H1 (cell line): ENCODE measurements at regions not wholly inside any gene's neighbourhood (a gene's known extent, or its start where the extent isn't known, plus 50 kb on each side); places are given as distances from the start of the nearest gene placed in this dataset.

Experiments used
- CTCF ChIA-PET: fragments of 300-600 bp; sonication (Branson Sonifier 250); formaldehyde crosslinking; loops from one replicate; lab custom pipeline; 2021; ENCODE audit not compliant: partially characterized antibody; lab: Charles Lee
- POLR2A ChIA-PET: fragments of 300-600 bp; sonication (Branson Sonifier 250); formaldehyde crosslinking; loops from one replicate; lab custom pipeline; 2021; ENCODE audit warnings: inconsistent platforms; ENCODE audit not compliant: partially characterized antibody; lab: Charles Lee
- DNase-seq, 2 experiments: peaks; one replicate each; pipeline versions ENCODE4 v3.0.0 to v3.0.0-alpha.2; 2010 to 2022; ENCODE audit warnings: low spot score in 2 of 2, low read depth in 1 of 2, mixed read lengths in 1 of 2
- FAIRE-seq: peaks from 2 replicates; lab custom pipeline; 2011; peaks lifted over from hg19 to GRCh38; lab: Jason Lieb, UNC
- H2AFZ ChIP-seq: 2 replicates; pipeline ENCODE4 v1.8.1; 2012; ENCODE audit warnings: low read length, inconsistent platforms
- H2AK5ac ChIP-seq: 2 replicates; pipeline ENCODE4 v1.6.1; 2013; ENCODE audit warnings: low read depth, low read length
- H2BK120ac ChIP-seq: replicated peaks from 2 replicates; pipeline ENCODE3; 2013; ENCODE audit warnings: low read depth, low read length, inconsistent platforms
- H2BK12ac ChIP-seq: 2 replicates; pipeline ENCODE4 v1.6.1; 2013; ENCODE audit warnings: low read depth, low read length
- H2BK15ac ChIP-seq: 2 replicates; pipeline ENCODE4 v1.6.1; 2013; ENCODE audit warnings: low read length
- H2BK20ac ChIP-seq: 2 replicates; pipeline ENCODE4 v1.6.1; 2013; ENCODE audit warnings: low read length
- H2BK5ac ChIP-seq: 2 replicates; pipeline ENCODE4 v1.6.1; 2013; ENCODE audit warnings: low read depth, low read length
- H3K14ac ChIP-seq: 2 replicates; pipeline ENCODE4 v1.6.1; 2013; ENCODE audit warnings: inconsistent platforms; ENCODE audit not compliant: insufficient read length
- H3K18ac ChIP-seq: 2 replicates; pipeline ENCODE4 v1.6.1; 2013; ENCODE audit warnings: low read length; ENCODE audit errors: extremely low read depth
- H3K23ac ChIP-seq: 2 replicates; pipeline ENCODE4 v1.6.1; 2013; ENCODE audit warnings: inconsistent platforms; ENCODE audit not compliant: insufficient read length
- H3K23me2 ChIP-seq: 2 replicates; pipeline ENCODE4 v1.6.1; 2013; ENCODE audit warnings: low read depth, low read length
- H3K27ac ChIP-seq: 2 replicates; pipeline ENCODE4 v1.6.1; 2011; ENCODE audit warnings: low read depth, low read length, inconsistent platforms
- H3K27me3 ChIP-seq, 4 experiments: replicated peaks in 1 of 4; 1 replicate in 1 of 4; 2 replicates in 3 of 4; pipeline versions ENCODE4 v1.6.1 to v1.8.1; 2011 to 2013; ENCODE audit warnings: low read length in 3 of 4, mild to moderate bottlenecking in 3 of 4, inconsistent platforms in 2 of 4, mixed read lengths in 2 of 4, moderate library complexity in 1 of 4; ENCODE audit not compliant: control insufficient read depth in 3 of 4, insufficient read depth in 3 of 4; ENCODE audit errors: extremely low read depth in 1 of 4
- H3K36me3 ChIP-seq, 4 experiments: 2 replicates each; pipeline versions ENCODE4 v1.6.1 to v1.8.1; 2011 to 2013; ENCODE audit warnings: mild to moderate bottlenecking in 4 of 4, low read length in 3 of 4, moderate library complexity in 2 of 4, control low read depth in 1 of 4, inconsistent platforms in 1 of 4; ENCODE audit not compliant: insufficient read depth in 4 of 4, control insufficient read depth in 2 of 4
- H3K4ac ChIP-seq: replicated peaks from 2 replicates; pipeline ENCODE3; 2013; ENCODE audit warnings: low read length, low read depth, mixed read lengths, inconsistent platforms; ENCODE audit not compliant: insufficient read length
- H3K4me1 ChIP-seq, 4 experiments: replicated peaks in 1 of 4; 1 replicate in 1 of 4; 2 replicates in 3 of 4; pipeline versions ENCODE4 v1.6.1 to v1.8.1; 2011 to 2013; ENCODE audit warnings: low read length in 3 of 4, inconsistent platforms in 2 of 4, mixed read lengths in 1 of 4; ENCODE audit not compliant: insufficient read depth in 4 of 4, control insufficient read depth in 3 of 4
- H3K4me2 ChIP-seq, 2 experiments: 2 replicates each; pipeline versions ENCODE4 v1.6.1 to v1.8.1; 2011 to 2013; ENCODE audit warnings: low read depth in 2 of 2, low read length in 2 of 2, control low read depth in 1 of 2, inconsistent platforms in 1 of 2, mild to moderate bottlenecking in 1 of 2; ENCODE audit not compliant: insufficient read depth in 1 of 2
- H3K4me3 ChIP-seq, 4 experiments: fragments of 200-600, 300-600 bp in 1 of 4; sonication (generic), shearing (Covaris generic), sonication (Bioruptor Twin) in 1 of 4; 2 replicates each; pipeline versions ENCODE4 v1.5.1 to v1.8.1; 2011 to 2016; ENCODE audit warnings: low read length in 4 of 4, low read depth in 3 of 4, control low read depth in 2 of 4, inconsistent platforms in 2 of 4, mild to moderate bottlenecking in 2 of 4, mixed read lengths in 1 of 4, moderate library complexity in 1 of 4; ENCODE audit not compliant: insufficient read depth in 2 of 4; ENCODE audit errors: extremely low read depth in 1 of 4
- H3K56ac ChIP-seq: replicated peaks from 2 replicates; pipeline ENCODE3; 2013; ENCODE audit warnings: low read depth, mild to moderate bottlenecking, mixed read lengths, low read length, inconsistent platforms; ENCODE audit not compliant: insufficient read length
- H3K79me1 ChIP-seq: 2 replicates; pipeline ENCODE4 v1.6.1; 2013; ENCODE audit warnings: low read depth, low read length, control low read depth
- H3K79me2 ChIP-seq, 2 experiments: 2 replicates each; pipeline versions ENCODE4 v1.6.1 to v1.8.1; 2012 to 2013; ENCODE audit warnings: low read length in 2 of 2, mild to moderate bottlenecking in 2 of 2, inconsistent platforms in 1 of 2; ENCODE audit not compliant: insufficient read depth in 2 of 2, control insufficient read depth in 1 of 2
- H3K9ac ChIP-seq, 4 experiments: replicated peaks in 1 of 4; 1 replicate in 1 of 4; 2 replicates in 3 of 4; pipeline versions ENCODE4 v1.6.1 to v1.8.1; 2011 to 2013; ENCODE audit warnings: low read depth in 3 of 4, low read length in 3 of 4, control low read depth in 2 of 4, mild to moderate bottlenecking in 2 of 4, moderate library complexity in 2 of 4, inconsistent platforms in 1 of 4; ENCODE audit errors: extremely low read depth in 1 of 4
- H3K9me3 ChIP-seq, 2 experiments: 2 replicates each; pipeline versions ENCODE4 v1.6.1 to v1.8.1; 2012 to 2013; ENCODE audit warnings: mild to moderate bottlenecking in 2 of 2, moderate library complexity in 2 of 2, control low read depth in 1 of 2, inconsistent platforms in 1 of 2, low read depth in 1 of 2, low read length in 1 of 2, mixed read lengths in 1 of 2; ENCODE audit not compliant: insufficient read depth in 2 of 2
- H4K20me1 ChIP-seq, 2 experiments: replicated peaks in 1 of 2; 2 replicates each; pipeline versions ENCODE3 to v1.8.1; 2011 to 2013; ENCODE audit warnings: inconsistent platforms in 2 of 2, low read length in 2 of 2, mild to moderate bottlenecking in 1 of 2; ENCODE audit not compliant: insufficient read depth in 2 of 2, control insufficient read depth in 1 of 2
- H4K5ac ChIP-seq: 2 replicates; pipeline ENCODE4 v1.6.1; 2013; ENCODE audit warnings: low read length, low read depth, mixed read lengths, inconsistent platforms; ENCODE audit not compliant: insufficient read length
- H4K8ac ChIP-seq: 2 replicates; pipeline ENCODE4 v1.8.0; 2013; ENCODE audit warnings: mild to moderate bottlenecking, moderate library complexity, low read length, inconsistent platforms; ENCODE audit not compliant: insufficient read depth; ENCODE audit errors: extremely low read depth
- H4K91ac ChIP-seq: replicated peaks from 2 replicates; pipeline ENCODE3; 2013; ENCODE audit warnings: low read length, mixed read lengths, inconsistent platforms; ENCODE audit not compliant: insufficient read length
- ASH2L ChIP-seq: fragments of 200-600, 300-600 bp; sonication (generic); IDR thresholded peaks from one replicate; pipeline ENCODE4 v1.7.1; 2017; ENCODE audit warnings: low read length
- CBX8 ChIP-seq: fragments of 300-800, 300-1000 bp; sonication (generic); IDR thresholded peaks from 2 replicates; pipeline ENCODE4 v1.7.1; 2016; ENCODE audit warnings: low read depth, low read length, borderline replicate concordance
- GTF2F1 ChIP-seq: IDR thresholded peaks from 2 replicates; pipeline ENCODE4 v1.6.1; 2012; ENCODE audit warnings: low read depth, low read length, improper control_type of control experiment, borderline replicate concordance
- MAX ChIP-seq: IDR thresholded peaks from 2 replicates; pipeline ENCODE4 v1.6.1; 2012; ENCODE audit warnings: inconsistent platforms
- NRF1 ChIP-seq: IDR thresholded peaks from 2 replicates; pipeline ENCODE4 v1.6.1; 2011; ENCODE audit warnings: mild to moderate bottlenecking, low read depth, low read length, improper control_type of control experiment
- TBP ChIP-seq: IDR thresholded peaks from 2 replicates; pipeline ENCODE4 v1.6.1; 2011; ENCODE audit warnings: low read depth, low read length, improper control_type of control experiment
- WGBS, 2 experiments: shearing (Covaris generic) in 1 of 2; methylation state at CpG; one replicate each; pipeline versions ENCODE4 v1.1.6 to v1.1.7; 2013 to 2015; ENCODE audit warnings: low lambda C conversion rate in 2 of 2, mixed read lengths in 2 of 2, inconsistent platforms in 1 of 2, low coverage in 1 of 2, missing lambda C conversion rate in 1 of 2; ENCODE audit not compliant: insufficient replicate concordance in 2 of 2, insufficient coverage in 1 of 2, insufficient read length in 1 of 2; ENCODE audit errors: extremely low coverage in 1 of 2, missing lambda C conversion rate in 1 of 2; 5-methylcytosine and 5-hydroxymethylcytosine counted together
- TF ChIP-seq, protein P1 (sequence below): IDR thresholded peaks from 2 replicates; pipeline ENCODE4 v1.6.1; 2011; ENCODE audit warnings: low read length, improper control_type of control experiment

GRCh38 chr9:85443190-85443598 lies 298.6 kb downstream of the AGTPBP1 start:
- CTCF ChIA-PET, result interaction anchor here (0.8 to 2.0 kb wide), 5 partner anchors 12 to 167 kb away, joined by 3 to 7 read pairs (median 4); no protein-coding TSS in a partner anchor
- no peak overlapping the region for H4K5ac ChIP-seq
- H3K14ac ChIP-seq, result no peak overlapping the region
- no peak overlapping the region for H2BK120ac ChIP-seq
- no peak overlapping the region for H3K27ac ChIP-seq
- H2BK15ac ChIP-seq, result no peak overlapping the region
- no peak overlapping the region for H3K56ac ChIP-seq
- no peak overlapping the region for H3K23ac ChIP-seq
- WGBS, 2 experiments, result 95 to 100% methylated on average over 1 to 7 of the region's 7 CpGs
- DNase-seq, result no peak
- no peak overlapping the region for H2BK5ac ChIP-seq
- no peaks in the 10 kb centered on the region for H3K36me3 ChIP-seq
- H3K9me3 ChIP-seq, result 0 out of 4 replicates have a peak, but pooled peaks cover 0 to 2% of the 10 kb centered on the region in 2 experiments
- no peaks in the 10 kb centered on the region for H3K79me2 ChIP-seq
- H3K18ac ChIP-seq, result no peak overlapping the region
- no peak overlapping the region for H3K4ac ChIP-seq
- no peaks in the 10 kb centered on the region for H3K23me2 ChIP-seq
- H3K4me2 ChIP-seq, result no peak overlapping the region
- H3K4me1 ChIP-seq, result no peaks in the 10 kb centered on the region; a peak in 1 of 7 replicates
- POLR2A ChIA-PET, result no interaction called here
- H3K9ac ChIP-seq, result no peak overlapping the region
- no peaks in the 10 kb centered on the region for H4K20me1 ChIP-seq
- no peak overlapping the region for H2AFZ ChIP-seq
- no peak overlapping the region for H2AK5ac ChIP-seq
- no peak overlapping the region for H4K8ac ChIP-seq
- no peak overlapping the region for H4K91ac ChIP-seq
- no peak overlapping the region for H2BK12ac ChIP-seq
- H3K27me3 ChIP-seq, result no peaks in the 10 kb centered on the region
- no peaks in the 10 kb centered on the region for H3K79me1 ChIP-seq
- H3K4me3 ChIP-seq, result no peak overlapping the region
- no peak overlapping the region for H2BK20ac ChIP-seq
- FAIRE-seq, result no peak
- TF ChIP-seq MAX (no peak), TBP (no peak), CBX8 (no peak), NRF1 (no peak), ASH2L (no peak), GTF2F1 (no peak)
- TF ChIP-seq, protein P1, sequence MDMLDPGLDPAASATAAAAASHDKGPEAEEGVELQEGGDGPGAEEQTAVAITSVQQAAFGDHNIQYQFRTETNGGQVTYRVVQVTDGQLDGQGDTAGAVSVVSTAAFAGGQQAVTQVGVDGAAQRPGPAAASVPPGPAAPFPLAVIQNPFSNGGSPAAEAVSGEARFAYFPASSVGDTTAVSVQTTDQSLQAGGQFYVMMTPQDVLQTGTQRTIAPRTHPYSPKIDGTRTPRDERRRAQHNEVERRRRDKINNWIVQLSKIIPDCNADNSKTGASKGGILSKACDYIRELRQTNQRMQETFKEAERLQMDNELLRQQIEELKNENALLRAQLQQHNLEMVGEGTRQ, result no peak
